ENCODE measurements at regions not wholly inside any gene's neighbourhood (a gene's known extent, or its start where the extent isn't known, plus 50 kb on each side); places are given as distances from the start of the nearest gene placed in this dataset.

DNA sequence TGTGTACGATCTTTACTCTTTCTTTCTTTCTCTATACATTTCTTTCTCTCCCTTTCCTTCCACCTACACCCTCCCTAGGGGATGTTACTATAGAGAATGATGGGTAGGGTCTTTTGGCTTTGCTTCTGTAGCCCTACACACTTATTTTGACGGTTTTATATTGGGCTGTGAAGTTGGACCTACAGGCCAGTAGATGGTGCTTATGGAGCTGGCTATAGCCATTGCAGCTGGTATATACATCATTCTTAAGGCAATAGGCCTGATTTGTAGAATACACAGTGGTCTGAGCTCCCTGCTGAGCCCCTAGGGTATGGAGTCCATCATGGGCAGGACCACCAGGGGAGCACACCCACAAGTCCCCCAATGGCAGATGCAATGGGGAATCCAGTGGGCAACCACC lies 1869.7 kb downstream of the STIM2 start:
- H3K4me1 Mint-ChIP-seq (ENCODE audit: unreplicated experiment): no peaks in the 10 kb centered on the region
- no peak overlapping the region for H3K4me3 Mint-ChIP-seq (ENCODE audit: unreplicated experiment)
- H3K9me3 Mint-ChIP-seq (ENCODE audit: unreplicated experiment): peaks cover 3% of the 10 kb centered on the region
- no peaks in the 10 kb centered on the region for H3K36me3 Mint-ChIP-seq (ENCODE audit: unreplicated experiment)
- no peak for TF ChIP-seq CTCF (IDR thresholded peaks at IDR 0.05)
- DNase-seq (ENCODE audit: extremely low spot score, unreplicated experiment): no peak
- no peak overlapping the region for H3K27ac Mint-ChIP-seq (ENCODE audit: unreplicated experiment)
- no peaks in the 10 kb centered on the region for H3K27me3 Mint-ChIP-seq (ENCODE audit: unreplicated experiment)

DNA sequence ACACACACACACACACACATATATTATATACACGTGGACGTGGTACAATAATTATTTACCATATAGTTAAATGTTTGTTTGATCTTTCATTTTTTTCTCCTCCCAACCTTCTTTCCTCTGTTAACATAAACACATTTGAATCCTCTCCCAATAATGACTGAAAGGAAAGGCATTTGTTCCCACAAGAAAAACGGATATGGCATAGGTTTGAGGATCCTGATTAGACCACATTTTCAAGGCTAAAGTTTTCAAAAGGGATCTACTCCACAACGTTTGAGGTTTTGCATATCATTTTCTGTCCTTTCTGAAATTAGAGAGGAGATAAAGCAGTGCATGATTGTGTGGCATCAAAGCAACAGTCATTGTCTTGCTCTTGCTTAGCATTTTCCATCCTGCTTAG lies 1883.4 kb downstream of the STIM2 start:
- Mint-ChIP-seq H3K27me3 (ENCODE audit: unreplicated experiment) (no peaks in the 10 kb centered on the region), H3K36me3 (ENCODE audit: unreplicated experiment) (no peaks in the 10 kb centered on the region), H3K4me3 (ENCODE audit: unreplicated experiment) (no peak overlapping the region), H3K27ac (ENCODE audit: unreplicated experiment) (no peak overlapping the region), H3K4me1 (ENCODE audit: unreplicated experiment) (no peaks in the 10 kb centered on the region), H3K9me3 (ENCODE audit: unreplicated experiment) (no peaks in the 10 kb centered on the region)
- TF ChIP-seq CTCF (IDR thresholded peaks at IDR 0.05): no peak
- no peak for DNase-seq (ENCODE audit: extremely low spot score, unreplicated experiment)

DNA sequence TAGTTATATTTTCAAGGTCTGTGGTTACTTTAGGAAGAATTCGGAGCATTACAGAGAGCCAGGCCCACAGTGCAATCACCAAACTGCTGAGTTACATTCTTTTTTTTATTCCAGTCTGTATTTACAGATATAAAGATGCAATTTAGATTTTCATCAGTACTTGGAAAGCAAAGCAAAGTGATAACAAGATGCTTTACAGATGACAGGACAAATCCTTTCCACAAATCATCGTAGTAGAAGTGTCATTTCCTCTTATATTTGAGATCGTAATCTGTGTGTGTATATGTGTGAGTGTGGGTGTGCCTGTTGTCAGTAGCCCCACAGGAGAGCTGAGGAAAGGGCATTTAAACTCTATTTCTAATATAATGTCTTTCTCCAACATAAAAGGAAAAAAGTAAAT lies 1893.7 kb downstream of the STIM2 start:
- no peak overlapping the region for H3K27ac Mint-ChIP-seq (ENCODE audit: unreplicated experiment)
- H3K4me3 Mint-ChIP-seq (ENCODE audit: unreplicated experiment): no peak overlapping the region
- no peaks in the 10 kb centered on the region for H3K4me1 Mint-ChIP-seq (ENCODE audit: unreplicated experiment)
- no peaks in the 10 kb centered on the region for H3K27me3 Mint-ChIP-seq (ENCODE audit: unreplicated experiment)
- DNase-seq (ENCODE audit: extremely low spot score, unreplicated experiment): no peak
- no peak for TF ChIP-seq CTCF (IDR thresholded peaks at IDR 0.05)
- H3K36me3 Mint-ChIP-seq (ENCODE audit: unreplicated experiment): no peaks in the 10 kb centered on the region
- no peaks in the 10 kb centered on the region for H3K9me3 Mint-ChIP-seq (ENCODE audit: unreplicated experiment)

- Mint-ChIP-seq H3K27ac (ENCODE audit: unreplicated experiment) (no peak overlapping the region), H3K36me3 (ENCODE audit: unreplicated experiment) (no peaks in the 10 kb centered on the region), H3K27me3 (ENCODE audit: unreplicated experiment) (no peaks in the 10 kb centered on the region), H3K4me3 (ENCODE audit: unreplicated experiment) (no peak overlapping the region), H3K9me3 (ENCODE audit: unreplicated experiment) (no peaks in the 10 kb centered on the region), H3K4me1 (ENCODE audit: unreplicated experiment) (no peaks in the 10 kb centered on the region)
- DNase-seq (ENCODE audit: extremely low spot score, unreplicated experiment): no peak
- TF ChIP-seq CTCF (IDR thresholded peaks at IDR 0.05): no peak
Observed at GRCh38 chr4:28755081-28755480, 1894.4 kb downstream of the STIM2 start.

DNA sequence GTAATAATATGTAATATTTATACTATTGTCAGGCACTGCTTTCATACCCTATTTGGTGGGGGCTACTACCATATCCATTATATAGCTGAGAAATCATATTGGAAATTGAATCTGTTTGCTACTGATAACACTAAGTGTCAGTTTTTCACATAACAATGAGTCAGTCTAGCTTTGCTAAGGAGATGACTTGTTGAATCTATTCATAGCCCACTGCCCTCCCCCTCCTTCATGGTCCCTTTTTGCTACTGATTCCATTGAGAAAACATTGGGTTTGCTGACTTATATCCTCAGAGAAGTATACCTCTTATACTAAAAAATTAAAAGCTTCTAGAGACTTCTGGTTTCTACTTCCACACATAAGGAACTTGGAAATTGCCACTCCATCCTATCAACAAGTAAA lies 1898.4 kb downstream of the STIM2 start:
- no peaks in the 10 kb centered on the region for H3K27me3 Mint-ChIP-seq (ENCODE audit: unreplicated experiment)
- H3K4me1 Mint-ChIP-seq (ENCODE audit: unreplicated experiment): no peaks in the 10 kb centered on the region
- H3K36me3 Mint-ChIP-seq (ENCODE audit: unreplicated experiment): no peaks in the 10 kb centered on the region
- H3K27ac Mint-ChIP-seq (ENCODE audit: unreplicated experiment): no peak overlapping the region
- no peak overlapping the region for H3K4me3 Mint-ChIP-seq (ENCODE audit: unreplicated experiment)
- no peaks in the 10 kb centered on the region for H3K9me3 Mint-ChIP-seq (ENCODE audit: unreplicated experiment)
- DNase-seq (ENCODE audit: extremely low spot score, unreplicated experiment): no peak
- no peak for TF ChIP-seq CTCF (IDR thresholded peaks at IDR 0.05)

Data from osteocyte (in vitro differentiated cells).